ENCODE measurements at regions not wholly inside any gene's neighbourhood (a gene's known extent, or its start where the extent isn't known, plus 50 kb on each side); places are given as distances from the start of the nearest gene placed in this dataset.

- H2AFZ ChIP-seq (replicated peaks; ENCODE audit: low read length, poor library complexity) = no peak overlapping the region
- TF ChIP-seq POLR2A (IDR thresholded peaks at IDR 0.05; ENCODE audit: low read depth, low read length) (no peak), FOS (IDR thresholded peaks at IDR 0.05; ENCODE audit: low read depth, low read length) (no peak), ELK1 (IDR thresholded peaks at IDR 0.05; ENCODE audit: borderline replicate concordance, low read depth, low read length) (no peak), CHD1 (IDR thresholded peaks at IDR 0.05; ENCODE audit: low read depth, low read length) (no peak), MAZ (IDR thresholded peaks at IDR 0.05; ENCODE audit: borderline replicate concordance, low read depth, low read length) (no peak), NFE2L2 (IDR thresholded peaks at IDR 0.05; ENCODE audit: low read depth, low read length) (no peak), CTCF (conservative IDR thresholded peaks at IDR 0.05; ENCODE audit: low read depth, low read length) (no peak), MAFK (IDR thresholded peaks at IDR 0.05; ENCODE audit: low read depth, low read length) (no peak), RFX5 (IDR thresholded peaks at IDR 0.05; ENCODE audit: low read depth, low read length) (no peak), BHLHE40 (IDR thresholded peaks at IDR 0.05; ENCODE audit: low read depth, low read length) (no peak), RAD21 (IDR thresholded peaks at IDR 0.05; ENCODE audit: low read length) (no peak), CEBPB (IDR thresholded peaks at IDR 0.05; ENCODE audit: low read depth, low read length) (no peak), USF2 (IDR thresholded peaks at IDR 0.05; ENCODE audit: low read depth, low read length) (no peak), MXI1 (IDR thresholded peaks at IDR 0.05; ENCODE audit: borderline replicate concordance, low read depth, low read length) (no peak)
- no peak overlapping the region for H3K23ac ChIP-seq (ENCODE audit: low read depth, low read length)
- no peaks in the 10 kb centered on the region; the same call in 1 of the 2 replicates for H3K27me3 ChIP-seq (ENCODE audit: control insufficient read depth, insufficient read depth, low read length)
- no peak overlapping the region for H3K14ac ChIP-seq (replicated peaks; ENCODE audit: low read depth, low read length)
- H2BK15ac ChIP-seq (ENCODE audit: low read depth, low read length) = no peak overlapping the region
- H3K18ac ChIP-seq (ENCODE audit: low read depth, low read length) = no peak overlapping the region
- no peak overlapping the region for H3K4me2 ChIP-seq (ENCODE audit: low read depth, low read length)
- no peak overlapping the region for H2AK5ac ChIP-seq (ENCODE audit: low read depth, low read length)
- H3K4ac ChIP-seq (ENCODE audit: low read depth, low read length) = no peak overlapping the region
- H3K27ac ChIP-seq (ENCODE audit: insufficient read depth, low read length) = no peak overlapping the region
- ChIA-PET CTCF (interaction anchor here (0.5 kb wide), 1 partner anchor 12 kb away, joined by 5 read pairs; no protein-coding TSS in a partner anchor), POLR2A (ENCODE audit: unreplicated experiment) (no interaction called here)
- H3K56ac ChIP-seq (ENCODE audit: extremely low read depth, insufficient read depth, low read length) = no peak overlapping the region
- dilution Hi-C loops (cut with HindIII; ENCODE audit: low sequenced_read_pairs, unreplicated experiment) (no loop called here), intact Hi-C loops (cut with micrococcal nuclease) (no loop called here), in situ Hi-C loops (cut with MboI; ENCODE audit: low sequenced_read_pairs) (no loop called here)
- no peak overlapping the region for H2BK20ac ChIP-seq (ENCODE audit: low read depth, low read length)
- H3K79me1 ChIP-seq (ENCODE audit: low read depth in 1 of 2, low read length in 2 of 2) = no peaks in the 10 kb centered on the region
- no peaks in the 10 kb centered on the region; the same call in 1 of the 2 replicates for H3K9me1 ChIP-seq (ENCODE audit: insufficient read depth, low read length)
- H4K8ac ChIP-seq (ENCODE audit: low read depth in 2 of 2, low read length in 2 of 2) = no peak overlapping the region
- no peak overlapping the region for H2AK9ac ChIP-seq (replicated peaks; ENCODE audit: low read depth, low read length, poor library complexity)
- H3K36me3 ChIP-seq (ENCODE audit: control insufficient read depth, insufficient read depth, low read length) = no peaks in the 10 kb centered on the region
- ATAC-seq (ENCODE audit: low read depth) (no peak), DNase-seq (no peak)
- no peak overlapping the region for H4K91ac ChIP-seq (ENCODE audit: insufficient read depth, low read depth, low read length)
- no peaks in the 10 kb centered on the region for H3K4me1 ChIP-seq (ENCODE audit: control insufficient read depth, insufficient read depth, low read length)
- H3K9me3 ChIP-seq (ENCODE audit: control insufficient read depth, insufficient read depth, low read length) = no peaks in the 10 kb centered on the region
- H3K9ac ChIP-seq (ENCODE audit: low read depth, low read length) = no peak overlapping the region
- H4K5ac ChIP-seq (ENCODE audit: low read depth, low read length) = no peak overlapping the region
- H2BK120ac ChIP-seq (ENCODE audit: low read depth, low read length) = no peak overlapping the region
- H4K20me1 ChIP-seq (ENCODE audit: insufficient read depth, low read length) = no peaks in the 10 kb centered on the region
- no TSS peak for BruUV-seq (replicated peaks)
- H3K4me3 ChIP-seq (ENCODE audit: insufficient read depth, low read depth, low read length) = no peak overlapping the region
- no CpG with 5 or more reads among the region's 4 CpGs for WGBS, 2 experiments (ENCODE audit: extremely low coverage in 2 of 2, insufficient read length in 1 of 2)
- no peak overlapping the region for H2BK5ac ChIP-seq (ENCODE audit: low read depth, low read length, poor library complexity, severe bottlenecking)
Measured at GRCh38 chr7:45295222-45295621, 137.6 kb downstream of the RAMP3 start.
